GM12865 (cell line): ENCODE measurements at regions not wholly inside any gene's neighbourhood (a gene's known extent, or its start where the extent isn't known, plus 50 kb on each side); places are given as distances from the start of the nearest gene placed in this dataset.

Source experiments
- DNase-seq: peaks from one replicate; pipeline ENCODE4 v3.0.0; 2010; ENCODE audit warnings: low read depth
- H3K4me3 ChIP-seq: 2 replicates; pipeline ENCODE4 v1.5.1; 2011; ENCODE audit warnings: mild to moderate bottlenecking, low read depth, low read length, control low read depth
- CTCF ChIP-seq: IDR thresholded peaks from 2 replicates; pipeline ENCODE4 v1.5.1; 2011; ENCODE audit warnings: low read length, control low read depth, low read depth, inconsistent platforms; ENCODE audit not compliant: insufficient read depth; ENCODE audit errors: missing control alignments

GRCh38 chr2:121949271-121949670 is 193.8 kb downstream of the TSN start:
- no peak for DNase-seq
- H3K4me3 ChIP-seq, result no peak overlapping the region
- TF ChIP-seq CTCF, result no peak

GRCh38 chr2:121955426-121955825 is 200.0 kb downstream of the TSN start:
- no peak for DNase-seq
- no peak overlapping the region for H3K4me3 ChIP-seq
- TF ChIP-seq CTCF, result no peak

DNA sequence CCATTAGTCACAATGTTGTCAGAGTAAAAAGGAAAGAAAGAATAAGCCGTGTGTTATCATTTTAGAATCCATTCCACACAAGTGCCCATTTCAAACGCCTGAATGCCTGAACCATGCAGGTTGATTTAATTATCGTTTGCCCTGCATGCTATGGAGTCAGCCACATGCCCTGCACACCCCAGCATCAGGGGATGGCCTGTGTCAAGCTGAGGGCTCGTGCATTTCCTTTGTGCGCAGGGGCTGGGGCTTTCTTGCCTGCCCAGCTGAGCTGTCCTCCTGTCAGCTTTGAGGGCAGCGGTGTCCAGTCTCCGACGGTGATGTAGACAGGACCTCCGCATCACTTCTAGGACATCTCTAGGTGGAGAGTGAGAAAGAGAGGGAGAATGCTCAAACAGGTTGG is 200.4 kb downstream of the TSN start:
- no peak for TF ChIP-seq CTCF
- no peak overlapping the region for H3K4me3 ChIP-seq
- DNase-seq, result no peak

DNA sequence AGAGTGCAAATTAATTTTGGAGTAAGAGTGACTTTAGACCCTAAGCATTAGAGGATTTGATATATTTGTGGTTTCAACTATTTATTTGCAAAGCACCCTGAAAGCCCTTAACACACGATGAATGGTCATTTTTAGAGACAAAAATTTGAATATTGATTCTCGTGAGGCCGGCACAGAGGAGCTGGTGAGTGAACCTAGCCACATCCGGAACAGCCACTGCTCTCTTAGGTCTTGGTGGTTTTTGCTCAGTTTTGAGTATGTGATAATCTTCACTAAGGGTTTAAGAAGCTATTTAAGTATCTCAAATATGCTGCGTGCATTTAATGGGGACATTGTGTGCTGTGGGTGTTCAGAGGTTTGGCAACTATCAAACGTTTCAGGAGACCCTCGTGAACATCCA is 204.8 kb downstream of the TSN start:
- no peak overlapping the region for H3K4me3 ChIP-seq
- TF ChIP-seq CTCF, result no peak
- DNase-seq, result peak; percentile 61

GRCh38 chr2:121961761-121962160 is 206.3 kb downstream of the TSN start:
- TF ChIP-seq CTCF, result no peak

GRCh38 chr2:121965661-121966060 is 210.2 kb downstream of the TSN start:
- no peak for TF ChIP-seq CTCF
- DNase-seq, result no peak
- H3K4me3 ChIP-seq, result no peak overlapping the region

More at GRCh38 chr2:121961761-121962160, 206.3 kb downstream of the TSN start:
- H3K4me3 ChIP-seq, result no peak overlapping the region
- no peak for DNase-seq

GRCh38 chr2:121966663-121967062 is 211.2 kb downstream of the TSN start:
- no peak for TF ChIP-seq CTCF
- no peak for DNase-seq
- no peak overlapping the region for H3K4me3 ChIP-seq
